ENCODE measurements at regions not wholly inside any gene's neighbourhood (a gene's known extent, or its start where the extent isn't known, plus 50 kb on each side); places are given as distances from the start of the nearest gene placed in this dataset.

DNA sequence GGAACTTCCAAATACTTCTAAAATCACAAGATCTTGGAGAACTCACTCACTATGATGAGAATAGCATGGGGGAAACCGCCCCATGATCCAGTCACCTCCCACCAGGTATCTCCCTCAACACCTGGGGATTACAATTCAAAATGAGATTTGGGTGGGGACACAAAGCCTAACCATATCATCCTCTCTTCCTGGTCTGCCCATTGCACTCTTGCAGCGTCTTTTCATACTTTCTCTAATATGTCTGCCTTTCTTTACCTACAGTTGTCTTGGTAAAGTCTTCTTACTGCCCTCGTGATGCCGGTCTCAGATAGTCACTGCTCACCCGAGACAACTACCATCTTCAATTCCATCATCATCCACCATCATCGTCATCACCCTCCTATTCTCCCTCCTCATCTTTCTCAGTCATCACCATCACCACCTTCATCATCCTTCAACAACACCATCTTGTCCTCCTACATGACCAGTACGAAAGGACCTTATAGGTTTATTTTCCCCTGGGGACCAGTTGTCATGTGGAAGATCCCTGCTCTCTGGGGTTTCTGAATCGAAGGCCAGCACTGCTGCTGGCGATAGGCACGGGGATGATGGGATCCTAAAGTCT lies 58.5 kb upstream of the CASZ1 start:
- TF ChIP-seq, protein P1, sequence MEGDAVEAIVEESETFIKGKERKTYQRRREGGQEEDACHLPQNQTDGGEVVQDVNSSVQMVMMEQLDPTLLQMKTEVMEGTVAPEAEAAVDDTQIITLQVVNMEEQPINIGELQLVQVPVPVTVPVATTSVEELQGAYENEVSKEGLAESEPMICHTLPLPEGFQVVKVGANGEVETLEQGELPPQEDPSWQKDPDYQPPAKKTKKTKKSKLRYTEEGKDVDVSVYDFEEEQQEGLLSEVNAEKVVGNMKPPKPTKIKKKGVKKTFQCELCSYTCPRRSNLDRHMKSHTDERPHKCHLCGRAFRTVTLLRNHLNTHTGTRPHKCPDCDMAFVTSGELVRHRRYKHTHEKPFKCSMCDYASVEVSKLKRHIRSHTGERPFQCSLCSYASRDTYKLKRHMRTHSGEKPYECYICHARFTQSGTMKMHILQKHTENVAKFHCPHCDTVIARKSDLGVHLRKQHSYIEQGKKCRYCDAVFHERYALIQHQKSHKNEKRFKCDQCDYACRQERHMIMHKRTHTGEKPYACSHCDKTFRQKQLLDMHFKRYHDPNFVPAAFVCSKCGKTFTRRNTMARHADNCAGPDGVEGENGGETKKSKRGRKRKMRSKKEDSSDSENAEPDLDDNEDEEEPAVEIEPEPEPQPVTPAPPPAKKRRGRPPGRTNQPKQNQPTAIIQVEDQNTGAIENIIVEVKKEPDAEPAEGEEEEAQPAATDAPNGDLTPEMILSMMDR (conservative IDR thresholded peaks at IDR 0.05): no peak
- TF ChIP-seq ZFX (IDR thresholded peaks at IDR 0.05): no peak

All from C4-2B (cell line).